ENCODE measurements at regions not wholly inside any gene's neighbourhood (a gene's known extent, or its start where the extent isn't known, plus 50 kb on each side); places are given as distances from the start of the nearest gene placed in this dataset.

DNA sequence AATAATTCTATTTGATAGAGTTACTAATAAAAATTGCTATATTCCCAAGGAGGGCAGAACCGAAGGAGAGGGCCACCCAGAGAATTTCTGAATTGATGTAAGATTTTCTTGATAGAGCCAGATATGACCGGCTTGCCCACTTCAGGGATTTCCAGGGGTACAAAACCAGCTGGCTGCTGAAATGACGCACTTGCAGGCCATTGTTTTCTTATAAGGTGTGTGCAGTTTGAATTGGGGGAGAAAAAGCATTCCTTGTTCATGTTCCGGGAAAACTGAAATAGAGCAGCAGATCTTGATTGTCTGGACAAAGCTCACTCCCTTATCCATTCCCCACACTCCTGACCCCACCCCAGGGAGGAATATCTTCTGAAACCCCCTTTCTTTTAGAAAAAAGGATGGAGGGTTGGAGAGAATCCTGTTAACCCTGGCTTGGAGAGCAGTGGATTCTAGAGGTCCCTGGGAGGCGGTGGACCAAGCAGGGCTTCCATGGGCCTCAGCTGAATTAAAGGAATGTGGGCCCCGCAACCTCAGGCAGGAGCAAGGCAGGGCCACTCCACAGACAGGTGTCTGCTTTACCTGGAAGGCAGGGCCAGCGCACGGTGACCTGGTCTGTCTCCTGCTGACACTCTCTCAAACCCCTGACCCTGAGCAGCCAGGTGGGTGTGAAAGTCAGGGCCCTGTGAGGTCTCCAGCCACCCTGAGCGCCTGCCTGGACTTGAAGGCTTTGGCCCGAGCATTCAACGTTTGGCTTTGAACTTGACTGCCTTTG lies 96.4 kb downstream of the TMEM170B start:
- Mint-ChIP-seq H3K36me3 (ENCODE audit: low read depth) (no peaks in the 10 kb centered on the region), H3K27me3 (ENCODE audit: low read depth) (peaks cover 3% of the 10 kb centered on the region), H3K27ac (no peak overlapping the region), H3K9me3 (no peaks in the 10 kb centered on the region), H3K4me3 (no peak overlapping the region), H3K4me1 (ENCODE audit: low read depth) (no peaks in the 10 kb centered on the region)
- DNase-seq (ENCODE audit: low spot score) = no peak

DNA sequence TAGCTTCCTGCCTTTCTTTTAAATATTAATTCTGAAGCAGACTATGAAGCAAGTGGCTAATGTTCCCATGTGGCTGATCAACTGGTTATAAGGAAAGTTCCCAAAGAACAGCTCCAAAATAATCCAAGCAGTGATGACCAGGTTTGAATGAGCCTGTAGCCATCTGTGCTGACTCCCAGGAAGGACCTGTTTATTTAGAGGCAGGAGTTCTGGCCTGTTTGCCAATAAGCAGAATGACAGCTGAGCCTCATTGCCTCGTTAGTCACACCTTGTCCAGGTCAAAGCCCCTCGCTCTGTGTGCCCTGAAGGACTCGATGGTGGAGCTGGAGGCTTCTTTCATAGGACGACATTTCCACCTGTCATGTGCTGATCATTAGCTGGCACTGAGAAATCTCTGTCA lies 97.4 kb downstream of the TMEM170B start:
- Mint-ChIP-seq H3K27ac (no peak overlapping the region), H3K4me3 (no peak overlapping the region), H3K36me3 (ENCODE audit: low read depth) (no peaks in the 10 kb centered on the region), H3K4me1 (ENCODE audit: low read depth) (no peaks in the 10 kb centered on the region), H3K27me3 (ENCODE audit: low read depth) (peaks cover 3% of the 10 kb centered on the region), H3K9me3 (no peaks in the 10 kb centered on the region)
- no peak for DNase-seq (ENCODE audit: low spot score)

DNA sequence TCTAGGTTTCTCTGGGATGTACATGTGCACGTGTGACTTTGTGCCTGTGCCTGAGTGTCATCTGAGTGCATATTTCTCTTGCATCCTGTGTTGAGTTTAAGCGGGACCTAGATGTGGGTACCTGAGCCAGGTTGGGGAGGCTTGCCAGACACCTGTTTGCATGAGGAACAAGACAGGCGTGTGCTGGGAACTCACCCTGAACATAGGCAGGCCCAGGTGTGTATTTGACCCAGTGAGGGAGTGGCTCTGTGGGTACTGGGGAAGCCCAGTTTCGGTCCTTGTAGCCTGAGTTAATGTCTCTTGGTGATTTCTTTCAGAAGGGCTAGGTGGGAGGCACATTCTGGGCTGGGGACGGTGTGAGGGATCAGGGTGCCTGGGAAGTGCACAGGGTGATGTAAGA lies 98.6 kb downstream of the TMEM170B start:
- Mint-ChIP-seq H3K27me3 (ENCODE audit: low read depth) (no peaks in the 10 kb centered on the region), H3K27ac (no peak overlapping the region), H3K9me3 (no peaks in the 10 kb centered on the region), H3K36me3 (ENCODE audit: low read depth) (no peaks in the 10 kb centered on the region), H3K4me3 (no peak overlapping the region), H3K4me1 (ENCODE audit: low read depth) (no peaks in the 10 kb centered on the region)
- no peak for DNase-seq (ENCODE audit: low spot score)

DNA sequence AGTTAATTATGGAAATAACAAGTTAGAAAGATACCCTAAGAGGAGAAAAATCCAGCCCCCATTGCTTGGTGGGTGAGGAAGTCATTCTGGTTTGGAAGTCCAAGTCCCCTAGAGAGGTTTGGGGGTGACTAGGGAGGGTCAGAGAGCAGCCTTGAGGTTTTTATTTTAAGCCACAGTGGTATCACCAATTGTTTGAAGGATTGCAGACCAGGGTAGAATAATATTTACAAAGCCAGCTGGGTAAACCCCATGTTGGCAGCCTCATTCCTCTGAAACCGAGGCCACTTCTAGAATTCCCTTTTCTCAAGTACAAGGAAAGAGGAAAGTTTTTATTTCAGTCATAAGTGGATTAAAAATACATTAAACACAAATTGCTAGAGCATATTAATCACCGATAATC lies 99.7 kb downstream of the TMEM170B start:
- no peaks in the 10 kb centered on the region for H3K4me1 Mint-ChIP-seq (ENCODE audit: low read depth)
- no peak overlapping the region for H3K27ac Mint-ChIP-seq
- H3K4me3 Mint-ChIP-seq = no peak overlapping the region
- no peaks in the 10 kb centered on the region for H3K36me3 Mint-ChIP-seq (ENCODE audit: low read depth)
- DNase-seq (ENCODE audit: low spot score) = no peak
- no peaks in the 10 kb centered on the region for H3K27me3 Mint-ChIP-seq (ENCODE audit: low read depth)
- no peaks in the 10 kb centered on the region for H3K9me3 Mint-ChIP-seq

DNA sequence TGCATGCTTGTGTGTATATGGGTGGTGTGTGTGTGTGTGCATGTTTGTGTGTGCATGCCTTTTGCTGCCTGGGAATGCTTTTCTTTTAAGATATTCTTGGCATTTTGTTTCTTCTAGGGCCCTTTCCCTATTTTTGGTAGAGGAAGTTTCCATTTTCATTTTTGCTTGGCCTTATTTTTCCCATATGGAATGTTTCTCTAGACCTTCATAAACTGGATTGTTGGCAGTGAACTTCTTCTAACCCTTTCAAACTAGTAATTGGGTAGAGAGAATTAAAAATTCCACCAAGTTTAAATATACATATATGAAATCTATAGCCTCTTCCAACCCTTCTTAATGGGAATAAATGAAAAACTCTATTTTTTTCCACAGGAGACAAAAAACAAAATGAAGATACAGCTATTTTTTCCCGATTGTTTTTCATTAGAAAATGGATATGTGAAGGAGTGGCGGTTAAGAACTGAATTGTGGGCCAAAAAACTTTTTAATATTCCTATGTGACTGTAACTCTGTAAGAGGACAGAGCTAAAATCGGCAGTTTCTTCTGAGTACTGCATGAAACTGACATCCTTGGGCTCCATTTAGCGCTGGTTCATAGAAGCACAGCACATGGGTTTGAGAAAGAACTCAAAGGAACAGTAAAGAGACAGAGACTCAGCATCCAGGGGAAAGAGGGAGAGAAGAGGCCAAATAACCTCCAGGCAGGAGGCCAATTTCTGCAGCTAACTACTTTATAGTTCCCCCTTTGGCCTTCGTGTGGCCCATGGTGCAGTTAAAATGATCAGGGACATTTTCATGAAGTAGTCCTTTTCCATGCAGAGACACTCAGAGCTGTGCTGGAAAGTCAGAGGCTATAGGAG lies 102.1 kb downstream of the TMEM170B start:
- Mint-ChIP-seq H3K27ac (no peak overlapping the region), H3K36me3 (ENCODE audit: low read depth) (no peaks in the 10 kb centered on the region), H3K4me1 (ENCODE audit: low read depth) (no peaks in the 10 kb centered on the region), H3K4me3 (no peak overlapping the region), H3K27me3 (ENCODE audit: low read depth) (no peaks in the 10 kb centered on the region), H3K9me3 (no peaks in the 10 kb centered on the region)
- no peak for DNase-seq (ENCODE audit: low spot score)

DNA sequence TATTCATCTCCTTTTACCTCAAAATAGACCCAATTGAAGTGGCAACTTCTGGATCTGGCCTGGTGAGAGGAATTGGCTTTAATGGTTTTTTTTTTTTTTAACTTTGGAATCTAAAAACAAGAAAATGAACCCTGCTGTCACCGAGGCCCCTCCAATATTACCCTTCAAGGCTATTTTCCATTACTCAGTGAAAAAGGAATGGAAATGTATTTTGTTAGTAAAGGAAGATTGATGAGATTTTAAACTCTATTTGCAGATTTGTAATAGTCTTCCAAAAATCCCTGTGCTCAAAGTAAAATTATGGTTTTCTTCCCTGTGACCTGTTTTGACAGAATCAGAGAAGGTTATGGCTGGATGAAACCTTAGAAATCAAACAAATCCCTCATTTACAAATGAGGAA lies 102.9 kb downstream of the TMEM170B start:
- no peaks in the 10 kb centered on the region for H3K9me3 Mint-ChIP-seq
- H3K4me1 Mint-ChIP-seq (ENCODE audit: low read depth) = no peaks in the 10 kb centered on the region
- no peak for DNase-seq (ENCODE audit: low spot score)
- no peaks in the 10 kb centered on the region for H3K36me3 Mint-ChIP-seq (ENCODE audit: low read depth)
- no peak overlapping the region for H3K4me3 Mint-ChIP-seq
- no peaks in the 10 kb centered on the region for H3K27me3 Mint-ChIP-seq (ENCODE audit: low read depth)
- no peak overlapping the region for H3K27ac Mint-ChIP-seq

DNA sequence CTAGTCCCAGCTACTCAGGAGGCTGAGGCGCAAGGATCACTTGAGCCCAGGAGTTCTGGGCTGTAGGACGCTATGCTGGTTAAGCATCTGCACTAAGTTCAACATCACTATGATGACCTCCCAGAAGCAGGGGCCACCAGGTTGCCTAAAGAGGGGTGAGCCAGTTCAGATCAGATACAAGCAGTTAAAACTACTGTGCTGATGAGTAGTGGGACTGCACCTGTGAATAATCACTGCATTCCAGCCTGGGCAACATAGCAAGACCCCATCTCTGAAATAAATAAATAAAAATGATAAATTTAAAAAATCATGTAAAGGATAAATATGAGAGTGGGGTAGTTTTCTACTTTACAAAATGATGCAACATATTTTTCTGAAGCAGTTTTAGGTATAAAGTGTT lies 106.5 kb downstream of the TMEM170B start:
- Mint-ChIP-seq H3K36me3 (ENCODE audit: low read depth) (no peaks in the 10 kb centered on the region), H3K27me3 (ENCODE audit: low read depth) (no peaks in the 10 kb centered on the region)

DNA sequence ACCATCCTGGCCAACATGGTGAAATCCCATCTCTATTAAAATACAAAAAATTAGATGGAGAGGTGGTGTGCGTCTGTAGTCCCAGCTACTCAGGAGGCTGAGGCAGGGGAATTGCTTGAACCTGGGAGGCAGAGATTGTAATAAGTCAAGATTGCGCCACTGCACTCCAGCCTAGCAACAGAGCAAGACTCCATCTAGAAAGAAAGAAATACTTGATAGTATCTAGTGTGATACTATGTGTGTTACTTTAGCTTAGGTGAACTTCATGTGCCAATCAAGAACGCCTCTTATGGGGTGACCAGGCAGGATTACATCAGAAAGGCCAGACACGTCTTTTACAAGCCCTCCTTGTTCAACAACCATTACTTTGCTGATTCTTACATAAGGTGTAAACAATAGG lies 107.1 kb downstream of the TMEM170B start:
- H3K27ac Mint-ChIP-seq = no peak overlapping the region
- no peak overlapping the region for H3K4me3 Mint-ChIP-seq
- H3K27me3 Mint-ChIP-seq (ENCODE audit: low read depth) = no peaks in the 10 kb centered on the region
- H3K4me1 Mint-ChIP-seq (ENCODE audit: low read depth) = no peaks in the 10 kb centered on the region
- H3K36me3 Mint-ChIP-seq (ENCODE audit: low read depth) = no peaks in the 10 kb centered on the region
- no peaks in the 10 kb centered on the region for H3K9me3 Mint-ChIP-seq
- DNase-seq (ENCODE audit: low spot score) = no peak

More for the DNA sequence above, 106.5 kb downstream of the TMEM170B start:
- Mint-ChIP-seq H3K4me3 (no peak overlapping the region), H3K27ac (no peak overlapping the region), H3K4me1 (ENCODE audit: low read depth) (no peaks in the 10 kb centered on the region), H3K9me3 (no peaks in the 10 kb centered on the region)
- no peak for DNase-seq (ENCODE audit: low spot score)

DNA sequence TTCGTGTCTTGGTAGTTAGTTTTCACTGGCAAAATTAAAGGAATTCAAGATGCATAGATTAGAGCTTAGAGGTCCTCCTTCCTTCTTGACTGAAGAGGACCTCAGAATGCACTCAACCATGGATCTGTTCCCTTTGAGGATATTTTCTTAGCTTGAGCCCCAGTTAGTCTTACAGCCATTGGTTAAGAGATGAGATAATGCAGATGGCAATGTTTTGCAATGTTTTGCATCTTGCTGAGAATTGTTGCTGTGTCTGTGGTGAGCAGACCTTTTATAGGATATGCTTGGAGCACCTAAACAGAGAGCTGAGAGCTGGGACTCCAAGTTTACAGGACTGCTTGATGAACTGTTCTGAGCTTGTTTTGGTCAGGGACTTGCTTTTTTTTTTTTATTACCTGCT lies 107.5 kb downstream of the TMEM170B start:
- H3K27me3 Mint-ChIP-seq (ENCODE audit: low read depth) = no peaks in the 10 kb centered on the region
- H3K9me3 Mint-ChIP-seq = no peaks in the 10 kb centered on the region
- H3K36me3 Mint-ChIP-seq (ENCODE audit: low read depth) = no peaks in the 10 kb centered on the region
- no peak for DNase-seq (ENCODE audit: low spot score)
- no peak overlapping the region for H3K4me3 Mint-ChIP-seq
- H3K27ac Mint-ChIP-seq = no peak overlapping the region
- no peaks in the 10 kb centered on the region for H3K4me1 Mint-ChIP-seq (ENCODE audit: low read depth)

DNA sequence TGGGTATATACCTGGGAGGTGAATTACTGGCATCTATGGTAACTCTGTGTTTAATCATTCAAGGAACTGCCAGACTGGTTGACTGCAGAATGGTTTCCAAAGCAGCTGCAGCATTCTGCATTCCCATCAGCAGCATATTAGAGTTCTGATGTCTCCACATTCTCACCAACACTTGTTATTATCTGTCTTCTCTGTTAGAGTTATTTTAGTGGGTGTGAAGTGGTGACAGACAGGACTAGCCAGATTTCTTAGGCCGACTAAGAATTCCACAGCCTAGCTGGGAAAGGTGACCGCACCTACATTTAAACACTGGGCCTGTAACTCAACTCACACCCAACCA lies 110.9 kb downstream of the TMEM170B start:
- Mint-ChIP-seq H3K27me3 (ENCODE audit: low read depth) (no peaks in the 10 kb centered on the region), H3K9me3 (no peaks in the 10 kb centered on the region), H3K27ac (no peak overlapping the region), H3K4me1 (ENCODE audit: low read depth) (peaks cover 7% of the 10 kb centered on the region), H3K4me3 (no peak overlapping the region), H3K36me3 (ENCODE audit: low read depth) (no peaks in the 10 kb centered on the region)
- DNase-seq (ENCODE audit: low spot score) = no peak

DNA sequence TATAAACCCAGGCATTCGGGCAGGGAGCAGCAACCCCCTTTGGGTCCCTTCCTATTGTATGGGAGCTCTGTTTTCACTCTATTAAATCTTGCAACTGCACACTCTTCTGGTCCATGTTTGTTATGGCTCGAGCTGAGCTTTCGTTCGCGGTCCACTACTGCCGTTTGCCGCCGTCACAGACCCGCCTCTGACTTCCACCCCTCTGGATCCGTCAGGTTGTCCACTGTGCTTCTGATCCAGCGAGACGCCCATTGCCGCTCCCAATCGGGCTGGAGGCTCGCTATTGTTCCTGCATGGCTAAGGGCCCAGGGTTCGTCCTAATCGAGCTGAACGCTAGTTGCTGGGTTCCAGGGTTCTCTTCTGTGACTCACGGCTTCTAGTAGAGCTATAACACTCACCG lies 111.3 kb downstream of the TMEM170B start:
- no peak overlapping the region for H3K4me3 Mint-ChIP-seq
- H3K27me3 Mint-ChIP-seq (ENCODE audit: low read depth) = no peaks in the 10 kb centered on the region
- no peaks in the 10 kb centered on the region for H3K9me3 Mint-ChIP-seq
- H3K36me3 Mint-ChIP-seq (ENCODE audit: low read depth) = no peaks in the 10 kb centered on the region
- no peak for DNase-seq (ENCODE audit: low spot score)
- H3K27ac Mint-ChIP-seq = no peak overlapping the region
- peaks cover 8% of the 10 kb centered on the region for H3K4me1 Mint-ChIP-seq (ENCODE audit: low read depth)

DNA sequence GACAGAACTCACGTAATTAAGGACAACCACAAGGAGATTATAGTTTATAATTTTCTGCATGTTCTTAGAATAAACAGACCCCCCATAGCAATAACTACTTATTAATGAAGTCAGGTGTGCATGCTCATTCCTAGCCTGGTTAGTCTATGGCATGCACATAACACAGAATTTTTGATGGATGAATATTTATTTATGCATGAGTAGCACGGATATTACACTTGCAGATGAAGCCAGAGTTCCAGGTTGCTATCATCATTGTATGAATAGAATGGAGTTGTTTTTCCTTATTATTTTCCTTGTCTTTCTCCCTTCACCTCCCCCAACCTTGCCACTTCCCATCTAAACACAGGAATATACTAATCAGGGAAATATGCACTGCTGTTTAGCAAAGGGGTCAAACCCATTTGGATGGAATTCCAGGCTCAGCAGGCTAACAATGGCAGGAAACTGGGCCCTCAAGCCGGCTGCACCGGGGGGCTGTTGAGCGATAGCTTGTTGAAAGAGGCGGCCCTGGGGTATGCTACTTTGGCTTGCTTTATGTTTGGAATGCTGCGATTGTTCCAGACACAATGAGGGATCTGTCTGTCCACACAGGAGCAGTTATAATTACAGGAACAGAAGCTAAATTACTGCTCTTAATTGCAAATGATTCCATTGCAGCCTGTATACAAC lies 112.6 kb downstream of the TMEM170B start:
- H3K9me3 Mint-ChIP-seq = no peaks in the 10 kb centered on the region
- H3K4me1 Mint-ChIP-seq (ENCODE audit: low read depth) = peaks cover 8% of the 10 kb centered on the region
- no peak for DNase-seq (ENCODE audit: low spot score)
- H3K27ac Mint-ChIP-seq = no peak overlapping the region
- no peak overlapping the region for H3K4me3 Mint-ChIP-seq
- H3K27me3 Mint-ChIP-seq (ENCODE audit: low read depth) = no peaks in the 10 kb centered on the region
- no peaks in the 10 kb centered on the region for H3K36me3 Mint-ChIP-seq (ENCODE audit: low read depth)

DNA sequence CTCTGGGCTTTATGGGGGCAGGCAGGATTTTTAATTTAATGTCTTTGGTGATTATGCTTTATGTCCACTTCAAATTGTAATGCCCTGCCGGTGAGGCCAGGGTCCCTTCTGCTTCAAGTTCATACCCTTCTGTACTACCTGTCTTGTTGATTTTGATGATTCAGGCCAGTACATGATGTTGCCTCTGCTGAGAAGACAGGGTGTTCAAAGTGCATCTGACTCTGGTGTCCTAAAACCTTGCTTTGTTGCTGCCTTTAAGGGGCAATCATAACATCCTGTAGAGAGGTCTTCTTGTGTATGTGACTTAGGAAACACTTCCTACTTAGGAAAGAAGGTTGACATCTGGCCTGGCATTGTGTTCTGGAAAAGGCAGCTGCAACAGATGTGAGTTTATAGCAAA lies 113.2 kb downstream of the TMEM170B start:
- no peaks in the 10 kb centered on the region for H3K9me3 Mint-ChIP-seq
- H3K27ac Mint-ChIP-seq = no peak overlapping the region
- H3K27me3 Mint-ChIP-seq (ENCODE audit: low read depth) = no peaks in the 10 kb centered on the region
- no peaks in the 10 kb centered on the region for H3K36me3 Mint-ChIP-seq (ENCODE audit: low read depth)
- DNase-seq (ENCODE audit: low spot score) = no peak
- H3K4me3 Mint-ChIP-seq = no peak overlapping the region
- peaks cover 11% of the 10 kb centered on the region for H3K4me1 Mint-ChIP-seq (ENCODE audit: low read depth)

DNA sequence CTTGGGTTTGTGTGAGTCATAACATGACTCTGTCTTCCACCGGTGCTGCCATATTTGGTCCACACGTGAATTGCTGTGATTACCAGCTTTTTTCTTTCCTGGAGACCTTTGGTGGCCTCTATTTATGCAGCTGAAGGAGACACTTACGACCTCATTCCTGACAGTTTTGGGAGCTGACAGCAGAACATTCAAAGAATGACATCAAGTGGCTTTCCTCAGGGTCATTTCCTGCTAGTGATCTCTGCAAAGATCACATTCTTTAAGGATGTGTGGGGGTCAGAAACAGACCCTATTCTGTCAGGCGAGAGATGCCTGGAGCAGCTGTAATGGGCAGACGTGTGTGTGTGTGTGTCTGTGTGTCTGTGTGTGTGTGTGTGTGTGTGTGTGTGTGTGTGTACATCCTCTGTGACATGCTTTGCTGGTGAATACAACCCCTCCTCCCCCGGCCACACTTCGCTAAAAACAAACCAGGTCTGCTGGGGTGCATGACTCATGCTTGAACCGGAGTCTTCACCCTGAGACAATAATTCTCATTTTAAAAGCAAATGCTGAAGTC lies 115.6 kb downstream of the TMEM170B start:
- H3K4me3 Mint-ChIP-seq = no peak overlapping the region
- peak; percentile 54 for DNase-seq (ENCODE audit: low spot score)
- no peaks in the 10 kb centered on the region for H3K9me3 Mint-ChIP-seq
- H3K4me1 Mint-ChIP-seq (ENCODE audit: low read depth) = peaks cover 12% of the 10 kb centered on the region
- no peak overlapping the region for H3K27ac Mint-ChIP-seq
- H3K36me3 Mint-ChIP-seq (ENCODE audit: low read depth) = no peaks in the 10 kb centered on the region
- H3K27me3 Mint-ChIP-seq (ENCODE audit: low read depth) = peaks cover 3% of the 10 kb centered on the region
